ENCODE measurements at regions not wholly inside any gene's neighbourhood (a gene's known extent, or its start where the extent isn't known, plus 50 kb on each side); places are given as distances from the start of the nearest gene placed in this dataset.

- no peak overlapping the region for H3K4me3 ChIP-seq (ENCODE audit: low read depth, low read length)
- no peak for DNase-seq (ENCODE audit: low read depth)
- TF ChIP-seq CTCF (IDR thresholded peaks at IDR 0.05; ENCODE audit: low read depth, low read length): no peak
- no peak for TF ChIP-seq MAX (IDR thresholded peaks at IDR 0.05; ENCODE audit: low read depth, low read length)
- TF ChIP-seq MYC (IDR thresholded peaks at IDR 0.05; ENCODE audit: low read depth, low read length): no peak
- no peak for TF ChIP-seq POLR2A (IDR thresholded peaks at IDR 0.05; ENCODE audit: extremely low read depth, insufficient read length)
Measured at GRCh38 chr18:78421392-78421791, 558.2 kb upstream of the SALL3 start.

DNA sequence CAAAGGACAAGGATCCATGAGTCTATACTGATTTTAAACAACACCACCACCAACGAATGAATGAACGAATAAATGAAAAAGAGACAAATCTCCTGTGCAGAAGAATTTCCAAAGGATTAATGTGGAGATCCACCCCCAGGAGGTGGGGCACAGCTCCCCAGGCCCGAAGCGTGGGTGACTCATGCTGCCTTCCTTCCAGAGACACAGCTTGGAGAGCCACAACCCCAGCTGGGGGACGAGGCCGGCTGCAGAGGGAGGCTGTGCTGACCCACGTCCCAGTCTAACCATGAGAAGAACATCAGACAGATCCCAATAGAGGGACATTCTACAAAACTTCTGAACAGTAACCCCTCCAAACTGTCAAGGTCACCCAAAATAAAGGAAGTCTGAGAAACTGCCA, 557.3 kb upstream of the SALL3 start:
- DNase-seq (ENCODE audit: low read depth): no peak
- no peak overlapping the region for H3K4me3 ChIP-seq (ENCODE audit: low read depth, low read length)
- TF ChIP-seq CTCF (IDR thresholded peaks at IDR 0.05; ENCODE audit: low read depth, low read length) (no peak), MAX (IDR thresholded peaks at IDR 0.05; ENCODE audit: low read depth, low read length) (no peak), POLR2A (IDR thresholded peaks at IDR 0.05; ENCODE audit: extremely low read depth, insufficient read length) (no peak), MYC (IDR thresholded peaks at IDR 0.05; ENCODE audit: low read depth, low read length) (no peak)

DNA sequence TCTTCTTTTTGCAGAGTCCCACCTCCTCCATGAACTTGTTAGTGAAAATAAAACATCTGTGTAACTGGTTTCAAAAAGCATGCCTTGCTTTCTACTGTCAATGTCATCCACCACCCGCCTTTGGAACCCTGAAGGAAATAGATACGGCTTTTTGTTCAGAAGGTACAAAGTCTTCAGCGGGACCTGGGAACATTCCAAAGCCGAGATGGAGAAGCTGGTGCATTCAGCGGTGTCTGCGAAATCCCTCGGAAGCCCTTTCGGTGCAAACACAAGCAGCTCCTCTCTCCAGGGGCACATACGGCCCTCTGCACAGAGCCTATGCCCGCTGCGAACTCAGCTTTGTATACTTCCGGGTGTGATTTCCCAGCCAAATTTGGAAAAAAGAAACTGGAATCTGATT, 555.8 kb upstream of the SALL3 start:
- no peak for TF ChIP-seq MAX (IDR thresholded peaks at IDR 0.05; ENCODE audit: low read depth, low read length)
- no peak for TF ChIP-seq MYC (IDR thresholded peaks at IDR 0.05; ENCODE audit: low read depth, low read length)
- TF ChIP-seq CTCF (IDR thresholded peaks at IDR 0.05; ENCODE audit: low read depth, low read length): no peak
- no peak for TF ChIP-seq POLR2A (IDR thresholded peaks at IDR 0.05; ENCODE audit: extremely low read depth, insufficient read length)
- H3K4me3 ChIP-seq (ENCODE audit: low read depth, low read length): no peak overlapping the region
- no peak for DNase-seq (ENCODE audit: low read depth)

- TF ChIP-seq POLR2A (IDR thresholded peaks at IDR 0.05; ENCODE audit: extremely low read depth, insufficient read length) (no peak), MAX (IDR thresholded peaks at IDR 0.05; ENCODE audit: low read depth, low read length) (no peak), CTCF (IDR thresholded peaks at IDR 0.05; ENCODE audit: low read depth, low read length) (no peak), MYC (IDR thresholded peaks at IDR 0.05; ENCODE audit: low read depth, low read length) (no peak)
- no peak for DNase-seq (ENCODE audit: low read depth)
- H3K4me3 ChIP-seq (ENCODE audit: low read depth, low read length): no peak overlapping the region
Measured at GRCh38 chr18:78424403-78425018, 555.1 kb upstream of the SALL3 start.

DNA sequence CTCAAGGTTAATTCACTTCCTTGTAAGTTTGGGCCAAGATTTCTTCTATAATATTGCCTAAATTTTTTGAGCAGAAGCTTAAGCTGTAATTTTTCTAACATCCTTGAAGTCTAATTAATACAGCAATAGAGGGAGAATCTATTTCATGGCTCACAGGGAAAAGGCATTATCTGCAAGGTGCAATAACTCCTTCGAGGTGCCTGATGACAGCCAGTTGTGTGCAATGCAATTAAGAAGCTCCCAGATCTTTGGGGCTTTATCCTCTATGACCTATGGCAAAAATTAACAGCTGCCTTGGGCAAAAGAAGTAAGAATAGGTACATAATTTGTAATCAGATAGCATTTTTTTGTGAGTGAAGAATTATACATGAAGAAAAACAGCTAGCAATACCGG, 554.6 kb upstream of the SALL3 start:
- H3K4me3 ChIP-seq (ENCODE audit: low read depth, low read length): no peak overlapping the region
- no peak for DNase-seq (ENCODE audit: low read depth)
- TF ChIP-seq MYC (IDR thresholded peaks at IDR 0.05; ENCODE audit: low read depth, low read length) (no peak), CTCF (IDR thresholded peaks at IDR 0.05; ENCODE audit: low read depth, low read length) (no peak), MAX (IDR thresholded peaks at IDR 0.05; ENCODE audit: low read depth, low read length) (no peak), POLR2A (IDR thresholded peaks at IDR 0.05; ENCODE audit: extremely low read depth, insufficient read length) (no peak)
